SU-DHL-6 (cell line): ENCODE measurements at regions not wholly inside any gene's neighbourhood (a gene's known extent, or its start where the extent isn't known, plus 50 kb on each side); places are given as distances from the start of the nearest gene placed in this dataset.

Experiments used
- H2AFZ ChIP-seq: fragments of 200-600 bp; sonication (generic); 2 replicates; pipeline ENCODE4 v1.6.1; 2014; ENCODE audit warnings: low read depth, mild to moderate bottlenecking, moderate library complexity, mixed read lengths, antibody characterized with exemption, low read length; ENCODE audit not compliant: severe bottlenecking
- H3F3A ChIP-seq: fragments of 200-600 bp; shearing (Covaris generic); 2 replicates; pipeline ENCODE4 v1.6.0; 2016; ENCODE audit warnings: antibody characterized with exemption, mild to moderate bottlenecking; ENCODE audit not compliant: insufficient read depth
- H3K27ac ChIP-seq: fragments of 200-600 bp; sonication (generic); 2 replicates; pipeline ENCODE4 v1.5.1; 2016; ENCODE audit warnings: low read depth, mild to moderate bottlenecking, low read length, moderate library complexity, mixed read lengths
- H3K27me3 ChIP-seq: fragments of 200-600 bp; sonication (generic), shearing (Covaris generic); 2 replicates; pipeline ENCODE4 v1.6.0; 2014; ENCODE audit warnings: mild to moderate bottlenecking, low read length
- H3K36me3 ChIP-seq: fragments of 200-600 bp; sonication (generic); 2 replicates; pipeline ENCODE4 v1.6.1; 2014; ENCODE audit warnings: mild to moderate bottlenecking, low read length, mixed read lengths
- H3K4me2 ChIP-seq: fragments of 300-600, 200-600 bp; shearing (Covaris generic), sonication (generic); 2 replicates; pipeline ENCODE4 v1.6.0; 2014; ENCODE audit warnings: low read length, low read depth, mild to moderate bottlenecking; ENCODE audit not compliant: poor library complexity, severe bottlenecking
- H3K4me3 ChIP-seq: fragments of 200-600 bp; sonication (generic); 2 replicates; pipeline ENCODE4 v1.5.1; 2014; ENCODE audit warnings: antibody characterized with exemption, low read length, mild to moderate bottlenecking, mixed read lengths; ENCODE audit not compliant: insufficient read depth, poor library complexity, severe bottlenecking
- H3K79me2 ChIP-seq: fragments of 200-600 bp; sonication (generic); 2 replicates; pipeline ENCODE4 v1.6.1; 2014; ENCODE audit warnings: mild to moderate bottlenecking, low read length, moderate library complexity; ENCODE audit not compliant: insufficient read depth
- H3K9ac ChIP-seq: fragments of 200-600 bp; sonication (generic); 2 replicates; pipeline ENCODE4 v1.7.0; 2014; ENCODE audit warnings: mild to moderate bottlenecking, low read length
- H3K9me2 ChIP-seq: fragments of 200-600 bp; sonication (generic); replicated peaks from 2 replicates; pipeline ENCODE4 v1.6.1; 2014; ENCODE audit warnings: low read length; ENCODE audit not compliant: insufficient read depth
- H3K9me3 ChIP-seq: fragments of 200-600 bp; sonication (generic); 2 replicates; pipeline ENCODE4 v1.6.1; 2014; ENCODE audit warnings: low read length, mixed read lengths; ENCODE audit not compliant: insufficient read depth
- H4K20me1 ChIP-seq: fragments of 200-600 bp; sonication (generic); 2 replicates; pipeline ENCODE4 v1.6.1; 2014; ENCODE audit warnings: low read depth, mild to moderate bottlenecking, antibody characterized with exemption, low read length, moderate library complexity, mixed read lengths
- EZH2phosphoT487 ChIP-seq: fragments of 200-600 bp; sonication (generic), shearing (Covaris generic); conservative IDR thresholded peaks from 2 replicates; pipeline ENCODE4 v1.6.1; 2018; ENCODE audit warnings: mild to moderate bottlenecking, antibody characterized with exemption, low read length, moderate library complexity, mixed read lengths
- TF ChIP-seq, protein P1 (sequence below): fragments of 200-600 bp; sonication (generic); IDR thresholded peaks from one replicate; pipeline ENCODE4 v1.5.1; 2017; ENCODE audit warnings: antibody characterized with exemption, mild to moderate bottlenecking, low read length, moderate library complexity; ENCODE audit not compliant: insufficient read depth, poor library complexity, severe bottlenecking

DNA sequence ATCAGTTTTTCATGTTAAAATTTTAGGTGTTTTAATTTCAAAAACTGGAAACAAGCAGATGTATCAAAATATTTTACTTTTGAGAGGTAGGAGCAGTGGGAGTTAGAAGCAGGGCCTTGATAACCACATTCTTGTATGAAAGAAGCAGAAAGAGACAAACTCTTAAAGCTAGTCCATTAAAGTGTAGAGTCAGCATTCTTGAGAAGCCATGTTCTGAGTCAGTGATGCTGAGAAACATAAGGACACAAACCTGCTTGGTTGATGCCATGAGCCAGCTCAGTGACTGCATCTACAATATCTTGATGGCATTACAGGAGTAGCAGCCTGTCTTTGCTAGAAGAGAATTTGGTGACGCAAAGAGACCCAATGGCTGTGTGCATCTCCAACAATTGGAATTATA, 826.1 kb upstream of the CTNND2 start:
- no peak overlapping the region for H3K4me2 ChIP-seq
- no peak overlapping the region for H3K27ac ChIP-seq
- H4K20me1 ChIP-seq = no peaks in the 10 kb centered on the region
- no peak overlapping the region for H3K4me3 ChIP-seq
- no peaks in the 10 kb centered on the region for H3K9me2 ChIP-seq
- H3K27me3 ChIP-seq = no peaks in the 10 kb centered on the region
- no peak overlapping the region for H3K9ac ChIP-seq
- no peaks in the 10 kb centered on the region; the same call in 1 of the 2 replicates for H3K9me3 ChIP-seq
- no peak overlapping the region for H2AFZ ChIP-seq
- H3K36me3 ChIP-seq = no peaks in the 10 kb centered on the region
- TF ChIP-seq, protein P1, sequence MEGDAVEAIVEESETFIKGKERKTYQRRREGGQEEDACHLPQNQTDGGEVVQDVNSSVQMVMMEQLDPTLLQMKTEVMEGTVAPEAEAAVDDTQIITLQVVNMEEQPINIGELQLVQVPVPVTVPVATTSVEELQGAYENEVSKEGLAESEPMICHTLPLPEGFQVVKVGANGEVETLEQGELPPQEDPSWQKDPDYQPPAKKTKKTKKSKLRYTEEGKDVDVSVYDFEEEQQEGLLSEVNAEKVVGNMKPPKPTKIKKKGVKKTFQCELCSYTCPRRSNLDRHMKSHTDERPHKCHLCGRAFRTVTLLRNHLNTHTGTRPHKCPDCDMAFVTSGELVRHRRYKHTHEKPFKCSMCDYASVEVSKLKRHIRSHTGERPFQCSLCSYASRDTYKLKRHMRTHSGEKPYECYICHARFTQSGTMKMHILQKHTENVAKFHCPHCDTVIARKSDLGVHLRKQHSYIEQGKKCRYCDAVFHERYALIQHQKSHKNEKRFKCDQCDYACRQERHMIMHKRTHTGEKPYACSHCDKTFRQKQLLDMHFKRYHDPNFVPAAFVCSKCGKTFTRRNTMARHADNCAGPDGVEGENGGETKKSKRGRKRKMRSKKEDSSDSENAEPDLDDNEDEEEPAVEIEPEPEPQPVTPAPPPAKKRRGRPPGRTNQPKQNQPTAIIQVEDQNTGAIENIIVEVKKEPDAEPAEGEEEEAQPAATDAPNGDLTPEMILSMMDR = no peak
- H3F3A ChIP-seq = no peaks in the 10 kb centered on the region
- H3K79me2 ChIP-seq = no peaks in the 10 kb centered on the region

DNA sequence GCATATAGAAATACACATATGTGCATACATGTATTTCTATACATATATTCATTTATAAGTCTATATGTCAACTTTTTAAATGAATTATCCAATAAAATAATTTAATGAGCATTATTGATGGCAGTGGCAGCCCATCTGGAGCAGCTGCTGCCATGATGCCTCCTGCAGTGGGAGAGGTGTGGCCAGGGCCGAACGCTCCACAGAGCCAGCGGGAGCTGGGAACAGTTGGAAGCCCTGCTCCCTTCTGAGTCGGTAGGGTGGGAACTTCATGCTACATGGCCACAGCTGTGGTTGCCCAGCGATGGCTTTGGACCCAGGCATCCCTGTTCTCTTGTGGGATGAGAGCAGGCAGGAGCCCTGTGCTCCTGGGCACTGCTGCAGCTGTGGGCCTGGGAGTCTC, 812.4 kb upstream of the CTNND2 start:
- no peak for TF ChIP-seq EZH2phosphoT487
- TF ChIP-seq, protein P1 = no peak
- no peak overlapping the region for H3K9ac ChIP-seq
- no peaks in the 10 kb centered on the region for H4K20me1 ChIP-seq
- no peaks in the 10 kb centered on the region for H3K9me3 ChIP-seq
- H3K4me3 ChIP-seq = no peak overlapping the region
- no peaks in the 10 kb centered on the region for H3K79me2 ChIP-seq
- H3K27me3 ChIP-seq = no peaks in the 10 kb centered on the region
- H3K27ac ChIP-seq = no peak overlapping the region
- no peaks in the 10 kb centered on the region for H3F3A ChIP-seq
- H3K36me3 ChIP-seq = no peaks in the 10 kb centered on the region
- H3K9me2 ChIP-seq = no peaks in the 10 kb centered on the region
- no peak overlapping the region for H3K4me2 ChIP-seq
- no peak overlapping the region for H2AFZ ChIP-seq

- Histone ChIP-seq H3K79me2 (no peaks in the 10 kb centered on the region), H3K27me3 (no peaks in the 10 kb centered on the region), H3K9ac (no peak overlapping the region), H3K4me2 (no peak overlapping the region), H3K36me3 (no peaks in the 10 kb centered on the region), H2AFZ (no peak overlapping the region), H3K4me3 (no peak overlapping the region), H3K9me2 (no peaks in the 10 kb centered on the region), H3F3A (no peaks in the 10 kb centered on the region), H3K9me3 (no peaks in the 10 kb centered on the region), H4K20me1 (no peaks in the 10 kb centered on the region), H3K27ac (no peak overlapping the region)
- TF ChIP-seq, protein P1 = no peak
- no peak for TF ChIP-seq EZH2phosphoT487
These were observed 803.3 kb upstream of the CTNND2 start for GRCh38 chr5:12707560-12707959.

DNA sequence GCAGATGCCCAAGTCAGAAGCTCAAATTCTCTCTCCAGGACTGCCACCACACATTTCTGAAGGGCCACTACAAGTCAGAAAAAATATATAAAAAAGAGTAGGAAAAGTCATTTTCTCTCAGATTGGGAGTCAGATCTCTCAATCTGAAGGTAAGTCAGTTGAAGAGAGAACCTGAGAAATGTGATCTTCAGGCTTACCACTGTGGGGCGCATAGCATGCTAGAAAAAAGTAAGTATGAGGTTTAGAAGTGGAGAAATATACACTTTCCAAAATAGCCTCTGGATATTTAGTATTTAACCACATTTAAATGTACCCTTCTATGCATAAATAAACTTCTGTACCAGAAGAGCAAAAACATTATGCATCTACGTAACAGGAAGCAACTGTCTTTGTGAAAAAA, 800.7 kb upstream of the CTNND2 start:
- TF ChIP-seq EZH2phosphoT487 = no peak
- TF ChIP-seq, protein P1 = no peak
- Histone ChIP-seq H3K27ac (no peak overlapping the region), H3K27me3 (no peaks in the 10 kb centered on the region)

More for the DNA sequence above, 800.7 kb upstream of the CTNND2 start:
- H3K9ac ChIP-seq = no peak overlapping the region
- H3K9me3 ChIP-seq = no peaks in the 10 kb centered on the region
- no peak overlapping the region for H3K4me2 ChIP-seq
- H4K20me1 ChIP-seq = no peaks in the 10 kb centered on the region
- H3K9me2 ChIP-seq = no peaks in the 10 kb centered on the region
- H2AFZ ChIP-seq = no peak overlapping the region
- H3K79me2 ChIP-seq = no peaks in the 10 kb centered on the region
- H3K4me3 ChIP-seq = no peak overlapping the region
- H3K36me3 ChIP-seq = no peaks in the 10 kb centered on the region
- H3F3A ChIP-seq = no peaks in the 10 kb centered on the region
